K562 (cell line): ENCODE measurements at regions not wholly inside any gene's neighbourhood (a gene's known extent, or its start where the extent isn't known, plus 50 kb on each side); places are given as distances from the start of the nearest gene placed in this dataset.

Experiments used
- ATAC-seq: fragments of 200-7000 bp; cut with Tn5 transposase; 3 replicates; pipeline ENCODE4 v1.9.1; 2020; ENCODE audit warnings: moderate library complexity
- BruUV-seq: library from RNA; stranded (reverse); fragments of 400-500 nt; replicated peaks from 2 replicates; lab custom pipeline; 2021; lab: Mats Ljungman, UMichigan
- CTCF ChIA-PET: fragments of 300-600 bp; formaldehyde crosslinking; extraction: SDS; loops from one replicate; lab custom pipeline; 2021; ENCODE audit warnings: low intra/inter-chr PET ratio; lab: Yijun Ruan, JAX
- POLR2A ChIA-PET: fragments of 300-600, 350-650 bp; sonication (Branson Sonifier 250); formaldehyde crosslinking; extraction: SDS; loops from one replicate; lab custom pipeline; 2021; ENCODE audit warnings: antibody characterized with exemption, inconsistent platforms; lab: Yijun Ruan, JAX
- DNase-seq, 4 experiments: peaks; one replicate each; pipeline versions ENCODE4 v3.0.0 to v3.0.0-alpha.2; 2011 to 2018; ENCODE audit warnings: low spot score in 3 of 4, mixed read lengths in 3 of 4; ENCODE audit errors: extremely low read depth in 1 of 4
- FAIRE-seq: peaks from 2 replicates; lab custom pipeline; 2011; peaks lifted over from hg19 to GRCh38; lab: Jason Lieb, UNC
- H2AFZ ChIP-seq: 2 replicates; pipeline ENCODE4 v1.6.0; 2011; ENCODE audit warnings: low read depth, low read length, control low read depth, inconsistent platforms
- H3K27ac ChIP-seq: fragments of 200-600 bp; 3 replicates; pipeline ENCODE4 v1.8.0; 2011; ENCODE audit warnings: low read depth, mild to moderate bottlenecking, control low read depth, inconsistent platforms, low read length, moderate library complexity, mixed read lengths; ENCODE audit errors: extremely low read depth
- H3K27me3 ChIP-seq, 2 experiments: fragments of 300-600 bp in 1 of 2; 2 replicates in 1 of 2; 3 replicates in 1 of 2; pipeline versions ENCODE4 v1.6.0 to v1.8.0; 2011; ENCODE audit warnings: inconsistent platforms in 2 of 2, low read length in 2 of 2, mild to moderate bottlenecking in 1 of 2, mixed read lengths in 1 of 2, moderate library complexity in 1 of 2; ENCODE audit not compliant: control insufficient read depth in 2 of 2, insufficient read depth in 2 of 2
- H3K36me3 ChIP-seq: fragments of 300-600 bp; 3 replicates; pipeline ENCODE4 v1.8.0; 2011; ENCODE audit warnings: mild to moderate bottlenecking, low read length, inconsistent platforms; ENCODE audit not compliant: control insufficient read depth, insufficient read depth
- H3K4me1 ChIP-seq, 2 experiments: fragments of 200-600 bp in 1 of 2; replicated peaks in 1 of 2; 2 replicates in 1 of 2; 3 replicates in 1 of 2; pipeline versions ENCODE4 v1.5.1 to v1.8.0; 2011; ENCODE audit warnings: inconsistent platforms in 2 of 2, low read length in 2 of 2, mild to moderate bottlenecking in 1 of 2, mixed read lengths in 1 of 2, moderate library complexity in 1 of 2; ENCODE audit not compliant: control insufficient read depth in 2 of 2, insufficient read depth in 2 of 2
- H3K4me2 ChIP-seq: 2 replicates; pipeline ENCODE4 v1.6.1; 2011; ENCODE audit warnings: low read length, control low read depth, inconsistent platforms, mixed read lengths; ENCODE audit not compliant: insufficient read depth
- H3K4me3 ChIP-seq: fragments of 200-600 bp; sonication (generic), shearing (Covaris generic); 2 replicates; pipeline ENCODE4 v1.5.1; 2016; ENCODE audit warnings: control low read depth, inconsistent platforms
- H3K79me2 ChIP-seq: fragments of 200-600 bp; 3 replicates; pipeline ENCODE4 v1.8.0; 2011; ENCODE audit warnings: low read length, inconsistent platforms; ENCODE audit not compliant: control insufficient read depth, insufficient read depth
- H3K9ac ChIP-seq, 2 experiments: 2 replicates each; pipeline versions ENCODE4 v1.6.0 to v1.6.1; 2011; ENCODE audit warnings: low read depth in 2 of 2, low read length in 2 of 2, control low read depth in 1 of 2, inconsistent platforms in 1 of 2, mild to moderate bottlenecking in 1 of 2, mixed read lengths in 1 of 2; ENCODE audit not compliant: insufficient read depth in 1 of 2
- H3K9me1 ChIP-seq: one replicate; pipeline ENCODE4 v1.6.0; 2011; ENCODE audit warnings: inconsistent platforms, mild to moderate bottlenecking, low read length, moderate library complexity; ENCODE audit not compliant: control insufficient read depth, insufficient read depth
- H3K9me3 ChIP-seq: replicated peaks from 2 replicates; pipeline ENCODE4 v1.5.1; 2011; ENCODE audit warnings: low read depth, low read length, inconsistent platforms; ENCODE audit not compliant: control insufficient read depth, insufficient read depth
- H4K20me1 ChIP-seq: replicated peaks from 2 replicates; pipeline ENCODE4 v1.6.1; 2011; ENCODE audit warnings: low read length, inconsistent platforms, mixed read lengths; ENCODE audit not compliant: control insufficient read depth, insufficient read depth
- ARID1B ChIP-seq: fragments of 450-650 bp; IDR thresholded peaks from 2 replicates; pipeline ENCODE4 v1.6.1; 2016; ENCODE audit warnings: antibody characterized with exemption, mild to moderate bottlenecking, inconsistent platforms
- ATF7 ChIP-seq: fragments of 450-650 bp; IDR thresholded peaks from 2 replicates; pipeline ENCODE4 v1.7.1; 2014; ENCODE audit warnings: mild to moderate bottlenecking, moderate library complexity
- CBFA2T3 ChIP-seq: fragments of 450-650 bp; IDR thresholded peaks from 2 replicates; pipeline ENCODE4 v1.6.1; 2017
- DPF2 ChIP-seq: fragments of 450-650 bp; IDR thresholded peaks from 2 replicates; pipeline ENCODE4 v1.6.1; 2016
- EP300 ChIP-seq: IDR thresholded peaks from 2 replicates; pipeline ENCODE4 v1.6.1; 2012; ENCODE audit warnings: low read length, improper control_type of control experiment
- HDGF ChIP-seq: fragments of 450-650 bp; IDR thresholded peaks from 2 replicates; pipeline ENCODE4 v1.6.1; 2016
- LEF1 ChIP-seq: fragments of 450-650 bp; IDR thresholded peaks from 2 replicates; pipeline ENCODE4 v1.6.1; 2016; ENCODE audit warnings: mild to moderate bottlenecking
- MEIS2 ChIP-seq: fragments of 450-650 bp; IDR thresholded peaks from 2 replicates; pipeline ENCODE4 v1.6.1; 2014; ENCODE audit warnings: mild to moderate bottlenecking; ENCODE audit not compliant: partially characterized antibody
- NCOA2 ChIP-seq, 2 experiments: fragments of 450-650 bp; IDR thresholded peaks; 2 replicates each; pipeline ENCODE4 v1.6.1; 2018; ENCODE audit warnings: mild to moderate bottlenecking in 2 of 2, moderate library complexity in 1 of 2; ENCODE audit not compliant: partially characterized antibody in 2 of 2
- PPARD ChIP-seq: fragments of 250-450 bp; sonication (Bioruptor Pico); IDR thresholded peaks from 2 replicates; pipeline ENCODE4 v1.8.0; 2022; ENCODE audit warnings: inconsistent platforms, mild to moderate bottlenecking, moderate library complexity
- ZNF224 ChIP-seq: sonication (generic); formaldehyde crosslinking; IDR thresholded peaks from 2 replicates; pipeline ENCODE4 v1.8.0; 2022; ENCODE audit warnings: mild to moderate bottlenecking, missing genetic modification reagents
- WGBS: fragments of 100-300 bp; shearing (Covaris generic); methylation state at CpG from one replicate; pipeline ENCODE4 v1.1.6; 2016; ENCODE audit warnings: low coverage, mixed read lengths; ENCODE audit not compliant: insufficient coverage; ENCODE audit errors: missing lambda C conversion rate; 5-methylcytosine and 5-hydroxymethylcytosine counted together
- in situ Hi-C: fragments of 300-500 bp; cut with MboI; formaldehyde crosslinking; loops from 4 replicates; pipeline ENCODE4 v1.15.0; 2018; ENCODE audit warnings: inconsistent platforms, mixed read lengths
- intact Hi-C: fragments of 100-400 bp; cut with micrococcal nuclease; formaldehyde crosslinking; loops from 2 replicates; pipeline ENCODE4 v1.14.2; 2022
- TF ChIP-seq, protein P1 (sequence below), 2 experiments: fragments of 450-650 bp in 1 of 2; sonication (generic) in 1 of 2; formaldehyde crosslinking in 1 of 2; IDR thresholded peaks in 1 of 2; conservative IDR thresholded peaks in 1 of 2; 2 replicates each; pipeline versions ENCODE4 v1.6.1 to v1.8.1; 2016 to 2023; ENCODE audit warnings: mild to moderate bottlenecking in 2 of 2, moderate library complexity in 2 of 2, inconsistent platforms in 1 of 2, missing genetic modification reagents in 1 of 2
- TF ChIP-seq, protein P2 (sequence below): IDR thresholded peaks from 3 replicates; pipeline ENCODE4 v1.6.1; 2011; ENCODE audit warnings: borderline replicate concordance, mild to moderate bottlenecking, moderate library complexity; ENCODE audit not compliant: insufficient read length; ENCODE audit errors: extremely low read depth
- TF ChIP-seq, protein P3 (sequence below), 2 experiments: IDR thresholded peaks in 1 of 2; conservative IDR thresholded peaks in 1 of 2; 2 replicates each; pipeline ENCODE4 v1.6.1; 2016; ENCODE audit warnings: low read depth in 2 of 2, mild to moderate bottlenecking in 1 of 2, missing compliant biosample characterization in 1 of 2, missing genetic modification characterization in 1 of 2, moderate library complexity in 1 of 2
- TF ChIP-seq, protein P4 (sequence below): fragments of 450-650 bp; IDR thresholded peaks from 2 replicates; pipeline ENCODE4 v1.6.1; 2016

DNA sequence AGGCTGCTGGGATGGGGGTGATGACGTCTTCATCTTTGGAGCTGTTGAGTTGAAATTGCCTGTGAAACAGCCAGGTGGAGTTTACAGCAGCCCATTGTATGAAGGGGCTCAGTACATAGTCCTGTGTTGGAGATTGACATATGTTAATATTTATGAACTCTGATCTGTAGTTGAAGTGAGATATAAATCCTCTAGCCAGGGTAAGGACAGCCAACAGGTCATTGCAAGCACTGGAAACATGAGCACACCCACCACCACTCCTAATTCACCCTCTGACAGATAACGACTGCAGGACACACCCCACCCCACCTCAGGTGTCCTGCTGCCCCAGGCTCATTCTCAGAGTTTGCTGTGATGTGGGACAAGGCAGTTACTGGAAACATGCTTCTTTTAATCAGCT is 112.4 kb upstream of the TRIB2 start:
- in situ Hi-C loops (no loop called here), intact Hi-C loops (loop anchor here (10.0 kb wide), 2 partner anchors 400 to 440 kb away; no protein-coding TSS in a partner anchor)
- peak overlapping the region; percentile 26; the same call in 1 of the 2 replicates for H3K4me2 ChIP-seq
- DNase-seq (peak in 3 of 4 experiments; percentile 12 to 55 (median 54)), ATAC-seq (peak; percentile 90), FAIRE-seq (peak; percentile 72)
- 6% methylated on average over 2 of the region's 2 CpGs for WGBS
- CTCF ChIA-PET, result no interaction called here
- BruUV-seq, result no TSS peak
- H3K4me1 ChIP-seq, result peaks cover 5 to 17% of the 10 kb centered on the region in 2 experiments; a peak in 4 of 5 replicates
- H3K79me2 ChIP-seq, result no peaks in the 10 kb centered on the region
- H3K4me3 ChIP-seq, result no peak overlapping the region
- H2AFZ ChIP-seq, result peak overlapping the region; percentile 54
- H3K9me3 ChIP-seq, result no peaks in the 10 kb centered on the region
- peak overlapping the region; percentile 6; the same call in 1 of the 3 replicates for H3K27ac ChIP-seq
- H3K9me1 ChIP-seq, result no peaks in the 10 kb centered on the region
- POLR2A ChIA-PET, result interaction anchor here (0.8 to 1.4 kb wide), 3 partner anchors 10 to 112 kb away, joined by 3 to 4 read pairs (median 3); no protein-coding TSS in a partner anchor
- no peaks in the 10 kb centered on the region for H3K36me3 ChIP-seq
- H3K9ac ChIP-seq, result peak overlapping the region; percentile 8 to 46; a peak in 2 of 4 replicates
- no peaks in the 10 kb centered on the region for H3K27me3 ChIP-seq
- no peaks in the 10 kb centered on the region for H4K20me1 ChIP-seq
- no peak for TF ChIP-seq PPARD (CRISPR knock-in tag)
- peak; percentile 28; the same call in 1 of the 2 replicates for TF ChIP-seq ARID1B
- TF ChIP-seq, protein P1, sequence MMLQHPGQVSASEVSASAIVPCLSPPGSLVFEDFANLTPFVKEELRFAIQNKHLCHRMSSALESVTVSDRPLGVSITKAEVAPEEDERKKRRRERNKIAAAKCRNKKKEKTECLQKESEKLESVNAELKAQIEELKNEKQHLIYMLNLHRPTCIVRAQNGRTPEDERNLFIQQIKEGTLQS (IDR thresholded peaks at IDR 0.05), result 0 out of 2 replicates have a peak, but pooled peaks have one; percentile 15
- TF ChIP-seq, protein P1 (CRISPR knock-in tag; conservative IDR thresholded peaks at IDR 0.05), result no peak
- no peak for TF ChIP-seq HDGF
- peak; percentile 36; the same call in 1 of the 2 replicates for TF ChIP-seq CBFA2T3
- peak; percentile 47; the same call in 1 of the 2 replicates for TF ChIP-seq DPF2
- no peak for TF ChIP-seq LEF1
- TF ChIP-seq, protein P2, sequence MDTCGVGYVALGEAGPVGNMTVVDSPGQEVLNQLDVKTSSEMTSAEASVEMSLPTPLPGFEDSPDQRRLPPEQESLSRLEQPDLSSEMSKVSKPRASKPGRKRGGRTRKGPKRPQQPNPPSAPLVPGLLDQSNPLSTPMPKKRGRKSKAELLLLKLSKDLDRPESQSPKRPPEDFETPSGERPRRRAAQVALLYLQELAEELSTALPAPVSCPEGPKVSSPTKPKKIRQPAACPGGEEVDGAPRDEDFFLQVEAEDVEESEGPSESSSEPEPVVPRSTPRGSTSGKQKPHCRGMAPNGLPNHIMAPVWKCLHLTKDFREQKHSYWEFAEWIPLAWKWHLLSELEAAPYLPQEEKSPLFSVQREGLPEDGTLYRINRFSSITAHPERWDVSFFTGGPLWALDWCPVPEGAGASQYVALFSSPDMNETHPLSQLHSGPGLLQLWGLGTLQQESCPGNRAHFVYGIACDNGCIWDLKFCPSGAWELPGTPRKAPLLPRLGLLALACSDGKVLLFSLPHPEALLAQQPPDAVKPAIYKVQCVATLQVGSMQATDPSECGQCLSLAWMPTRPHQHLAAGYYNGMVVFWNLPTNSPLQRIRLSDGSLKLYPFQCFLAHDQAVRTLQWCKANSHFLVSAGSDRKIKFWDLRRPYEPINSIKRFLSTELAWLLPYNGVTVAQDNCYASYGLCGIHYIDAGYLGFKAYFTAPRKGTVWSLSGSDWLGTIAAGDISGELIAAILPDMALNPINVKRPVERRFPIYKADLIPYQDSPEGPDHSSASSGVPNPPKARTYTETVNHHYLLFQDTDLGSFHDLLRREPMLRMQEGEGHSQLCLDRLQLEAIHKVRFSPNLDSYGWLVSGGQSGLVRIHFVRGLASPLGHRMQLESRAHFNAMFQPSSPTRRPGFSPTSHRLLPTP, result no peak
- TF ChIP-seq, protein P3, sequence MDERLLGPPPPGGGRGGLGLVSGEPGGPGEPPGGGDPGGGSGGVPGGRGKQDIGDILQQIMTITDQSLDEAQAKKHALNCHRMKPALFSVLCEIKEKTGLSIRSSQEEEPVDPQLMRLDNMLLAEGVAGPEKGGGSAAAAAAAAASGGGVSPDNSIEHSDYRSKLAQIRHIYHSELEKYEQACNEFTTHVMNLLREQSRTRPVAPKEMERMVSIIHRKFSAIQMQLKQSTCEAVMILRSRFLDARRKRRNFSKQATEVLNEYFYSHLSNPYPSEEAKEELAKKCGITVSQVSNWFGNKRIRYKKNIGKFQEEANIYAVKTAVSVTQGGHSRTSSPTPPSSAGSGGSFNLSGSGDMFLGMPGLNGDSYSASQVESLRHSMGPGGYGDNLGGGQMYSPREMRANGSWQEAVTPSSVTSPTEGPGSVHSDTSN (CRISPR knock-in tag; IDR thresholded peaks at IDR 0.05; ENCODE audit: low read depth), result no peak
- TF ChIP-seq, protein P3 (tag; conservative IDR thresholded peaks at IDR 0.05; ENCODE audit: low read depth), result peak; percentile 78
- peak; percentile 94 for TF ChIP-seq MEIS2
- peak; percentile 75 for TF ChIP-seq EP300
- TF ChIP-seq, protein P4, sequence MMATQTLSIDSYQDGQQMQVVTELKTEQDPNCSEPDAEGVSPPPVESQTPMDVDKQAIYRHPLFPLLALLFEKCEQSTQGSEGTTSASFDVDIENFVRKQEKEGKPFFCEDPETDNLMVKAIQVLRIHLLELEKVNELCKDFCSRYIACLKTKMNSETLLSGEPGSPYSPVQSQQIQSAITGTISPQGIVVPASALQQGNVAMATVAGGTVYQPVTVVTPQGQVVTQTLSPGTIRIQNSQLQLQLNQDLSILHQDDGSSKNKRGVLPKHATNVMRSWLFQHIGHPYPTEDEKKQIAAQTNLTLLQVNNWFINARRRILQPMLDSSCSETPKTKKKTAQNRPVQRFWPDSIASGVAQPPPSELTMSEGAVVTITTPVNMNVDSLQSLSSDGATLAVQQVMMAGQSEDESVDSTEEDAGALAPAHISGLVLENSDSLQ, result peak; percentile 84
- TF ChIP-seq NCOA2 (IDR thresholded peaks at IDR 0.05; ENCODE audit: partially characterized antibody in 2 of 2), result no peak
- TF ChIP-seq ZNF224, result no peak
- TF ChIP-seq ATF7, result peak; percentile 49; the same call in 1 of the 2 replicates
